IMR-90 (cell line): ENCODE measurements at regions not wholly inside any gene's neighbourhood (a gene's known extent, or its start where the extent isn't known, plus 50 kb on each side); places are given as distances from the start of the nearest gene placed in this dataset.

Experiments
- ATAC-seq: fragments of 200-7000 bp; cut with Tn5 transposase; 2 replicates; pipeline ENCODE4 v1.9.1; 2020; ENCODE audit warnings: low read depth, mild to moderate bottlenecking, moderate library complexity
- BruUV-seq: library from RNA; stranded (reverse); fragments of 400-500 nt; replicated peaks from 2 replicates; lab custom pipeline; 2021; lab: Mats Ljungman, UMichigan
- CTCF ChIA-PET: fragments of 300-600 bp; formaldehyde crosslinking; extraction: SDS; loops from one replicate; lab custom pipeline; 2021; ENCODE audit warnings: antibody characterized with exemption; lab: Yijun Ruan, JAX
- POLR2A ChIA-PET: fragments of 300-600 bp; sonication (Branson Sonifier 250); formaldehyde crosslinking; loops from one replicate; lab custom pipeline; 2022; ENCODE audit warnings: antibody characterized with exemption; ENCODE audit not compliant: unreplicated experiment; lab: Charles Lee
- DNase-seq: peaks from one replicate; pipeline ENCODE4 v3.0.0; 2013
- H2AFZ ChIP-seq: replicated peaks from 2 replicates; pipeline ENCODE3; 2013; ENCODE audit warnings: low read length, mild to moderate bottlenecking; ENCODE audit not compliant: poor library complexity
- H2AK5ac ChIP-seq: 2 replicates; pipeline ENCODE4 v1.6.1; 2013; ENCODE audit warnings: low read depth, low read length, inconsistent platforms
- H2AK9ac ChIP-seq: replicated peaks from 2 replicates; pipeline ENCODE3; 2013; ENCODE audit warnings: mild to moderate bottlenecking, low read depth, low read length, moderate library complexity; ENCODE audit not compliant: poor library complexity
- H2BK120ac ChIP-seq: 2 replicates; pipeline ENCODE4 v1.6.1; 2013; ENCODE audit warnings: low read depth, low read length, inconsistent platforms
- H2BK15ac ChIP-seq: 3 replicates; pipeline ENCODE4 v1.6.1; 2013; ENCODE audit warnings: low read depth, low read length, inconsistent platforms
- H2BK20ac ChIP-seq: 2 replicates; pipeline ENCODE4 v1.6.1; 2013; ENCODE audit warnings: low read depth, mild to moderate bottlenecking, inconsistent platforms, low read length, moderate library complexity
- H2BK5ac ChIP-seq: 2 replicates; pipeline ENCODE4 v1.6.1; 2013; ENCODE audit warnings: mild to moderate bottlenecking, low read depth, low read length, inconsistent platforms; ENCODE audit not compliant: poor library complexity, severe bottlenecking
- H3K14ac ChIP-seq: replicated peaks from 2 replicates; pipeline ENCODE4 v1.6.1; 2013; ENCODE audit warnings: low read depth, low read length, inconsistent platforms
- H3K18ac ChIP-seq: 2 replicates; pipeline ENCODE4 v1.6.1; 2013; ENCODE audit warnings: low read depth, low read length, control low read depth
- H3K23ac ChIP-seq: 2 replicates; pipeline ENCODE4 v1.6.1; 2013; ENCODE audit warnings: low read depth, low read length, inconsistent platforms
- H3K27ac ChIP-seq: 2 replicates; pipeline ENCODE4 v1.5.1; 2013; ENCODE audit warnings: mild to moderate bottlenecking, control low read depth, low read length; ENCODE audit not compliant: insufficient read depth
- H3K27me3 ChIP-seq: 2 replicates; pipeline ENCODE4 v1.6.1; 2013; ENCODE audit warnings: low read length; ENCODE audit not compliant: control insufficient read depth, insufficient read depth
- H3K36me3 ChIP-seq: 2 replicates; pipeline ENCODE4 v1.6.1; 2013; ENCODE audit warnings: low read length, mixed read lengths; ENCODE audit not compliant: control insufficient read depth, insufficient read depth
- H3K4ac ChIP-seq: 2 replicates; pipeline ENCODE4 v1.6.1; 2013; ENCODE audit warnings: low read depth, low read length, inconsistent platforms
- H3K4me1 ChIP-seq: 2 replicates; pipeline ENCODE4 v1.6.1; 2013; ENCODE audit warnings: low read length, mixed read lengths; ENCODE audit not compliant: control insufficient read depth, insufficient read depth
- H3K4me2 ChIP-seq: 2 replicates; pipeline ENCODE4 v1.6.1; 2013; ENCODE audit warnings: low read depth, mild to moderate bottlenecking, control low read depth, low read length, moderate library complexity
- H3K4me3 ChIP-seq: 2 replicates; pipeline ENCODE4 v1.5.1; 2013; ENCODE audit warnings: low read depth, mild to moderate bottlenecking, control low read depth, low read length, moderate library complexity; ENCODE audit not compliant: insufficient read depth
- H3K56ac ChIP-seq: 2 replicates; pipeline ENCODE4 v1.6.1; 2013; ENCODE audit warnings: low read length, inconsistent platforms; ENCODE audit not compliant: insufficient read depth; ENCODE audit errors: extremely low read depth
- H3K79me1 ChIP-seq, 2 experiments: 2 replicates each; pipeline ENCODE4 v1.6.1; 2013; ENCODE audit warnings: low read length in 2 of 2, inconsistent platforms in 1 of 2, low read depth in 1 of 2
- H3K9ac ChIP-seq: 2 replicates; pipeline ENCODE4 v1.6.1; 2013; ENCODE audit warnings: low read depth, low read length, control low read depth
- H3K9me1 ChIP-seq: 2 replicates; pipeline ENCODE4 v1.6.1; 2013; ENCODE audit warnings: low read length, inconsistent platforms; ENCODE audit not compliant: insufficient read depth
- H3K9me3 ChIP-seq: 2 replicates; pipeline ENCODE4 v1.6.1; 2013; ENCODE audit warnings: low read length; ENCODE audit not compliant: control insufficient read depth, insufficient read depth
- H4K20me1 ChIP-seq: 2 replicates; pipeline ENCODE4 v1.6.1; 2013; ENCODE audit warnings: low read length, inconsistent platforms; ENCODE audit not compliant: insufficient read depth
- H4K5ac ChIP-seq: 2 replicates; pipeline ENCODE4 v1.6.1; 2013; ENCODE audit warnings: mild to moderate bottlenecking, low read depth, low read length, control low read depth
- H4K8ac ChIP-seq, 2 experiments: 2 replicates each; pipeline ENCODE4 v1.6.1; 2013; ENCODE audit warnings: low read depth in 2 of 2, low read length in 2 of 2, control low read depth in 1 of 2, inconsistent platforms in 1 of 2
- H4K91ac ChIP-seq: 2 replicates; pipeline ENCODE4 v1.6.1; 2013; ENCODE audit warnings: low read depth, low read length, inconsistent platforms; ENCODE audit not compliant: insufficient read depth
- BHLHE40 ChIP-seq: fragments of 150-350 bp; IDR thresholded peaks from 2 replicates; pipeline ENCODE4 v1.6.1; 2016; ENCODE audit warnings: mild to moderate bottlenecking, low read depth, low read length
- CEBPB ChIP-seq: IDR thresholded peaks from 2 replicates; pipeline ENCODE4 v1.6.1; 2012; ENCODE audit warnings: low read depth, low read length, improper control_type of control experiment
- CHD1 ChIP-seq: IDR thresholded peaks from 2 replicates; pipeline ENCODE4 v1.6.1; 2012; ENCODE audit warnings: low read depth, low read length, improper control_type of control experiment
- ELK1 ChIP-seq: fragments of 150-350 bp; IDR thresholded peaks from 2 replicates; pipeline ENCODE4 v1.6.1; 2016; ENCODE audit warnings: low read depth, mild to moderate bottlenecking, low read length, moderate library complexity, borderline replicate concordance
- MAFK ChIP-seq: IDR thresholded peaks from 2 replicates; pipeline ENCODE4 v1.6.1; 2012; ENCODE audit warnings: low read depth, low read length, improper control_type of control experiment
- RCOR1 ChIP-seq: IDR thresholded peaks from 2 replicates; pipeline ENCODE4 v1.6.1; 2012; ENCODE audit warnings: mild to moderate bottlenecking, low read length, improper control_type of control experiment; ENCODE audit not compliant: insufficient replicate concordance
- WGBS, 2 experiments: methylation state at CpG; one replicate each; pipeline versions ENCODE4 v1.1.5 to v1.1.7; 2013; ENCODE audit warnings: missing lambda C conversion rate in 2 of 2; ENCODE audit not compliant: insufficient read length in 1 of 2; ENCODE audit errors: extremely low coverage in 2 of 2; 5-methylcytosine and 5-hydroxymethylcytosine counted together
- dilution Hi-C: fragments of 300-500 bp; cut with HindIII; formaldehyde crosslinking; loops from one replicate; pipeline ENCODE4 v1.14.3; 2018; ENCODE audit warnings: low sequenced_read_pairs; ENCODE audit not compliant: unreplicated experiment
- in situ Hi-C: fragments of 300-500 bp; cut with MboI; formaldehyde crosslinking; loops from 3 replicates; pipeline ENCODE4 v1.14.3; 2019; ENCODE audit warnings: low sequenced_read_pairs, inconsistent platforms, mixed read lengths
- intact Hi-C: fragments of 100-400 bp; cut with micrococcal nuclease; formaldehyde crosslinking; loops from 2 replicates; pipeline ENCODE4 v1.10.0; 2022
- TF ChIP-seq, protein P1 (sequence below): conservative IDR thresholded peaks from 2 replicates; pipeline ENCODE4 v1.5.1; 2012; ENCODE audit warnings: mild to moderate bottlenecking, low read depth, low read length, improper control_type of control experiment

DNA sequence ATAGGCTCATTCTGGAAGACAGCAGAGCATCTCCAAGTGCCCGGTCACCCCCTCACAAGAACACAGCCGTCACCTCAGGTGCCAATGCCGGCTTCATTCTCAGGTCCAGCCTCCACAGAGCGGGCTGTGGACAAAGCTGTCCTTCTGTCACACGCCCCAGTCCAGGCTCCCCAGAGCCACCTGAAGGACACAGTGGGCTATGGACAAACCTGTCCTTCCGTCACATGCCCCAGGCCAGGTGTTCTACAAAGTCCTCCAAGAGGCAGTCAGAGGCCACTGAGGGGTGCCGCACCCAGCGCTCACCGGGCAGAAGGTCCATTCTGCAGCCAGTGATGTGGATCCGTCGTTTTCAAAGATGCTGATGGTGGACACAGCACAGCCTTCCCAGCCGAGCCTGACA lies 173.2 kb upstream of the PPP2R2D start:
- Histone ChIP-seq H3K4me3 (no peak overlapping the region), H3K27me3 (no peaks in the 10 kb centered on the region), H2AFZ (no peak overlapping the region), H2BK5ac (no peak overlapping the region), H4K20me1 (no peaks in the 10 kb centered on the region), H3K4me2 (no peak overlapping the region), H3K14ac (no peak overlapping the region), H3K4ac (no peak overlapping the region), H4K91ac (no peak overlapping the region), H3K9me3 (peaks cover 64% of the 10 kb centered on the region), H3K18ac (no peak overlapping the region), H3K27ac (no peak overlapping the region), H3K36me3 (no peaks in the 10 kb centered on the region), H2BK15ac (no peak overlapping the region), H3K9ac (no peak overlapping the region), H4K8ac (no peak overlapping the region), H4K5ac (no peak overlapping the region), H2AK9ac (no peak overlapping the region), H3K23ac (no peak overlapping the region), H2BK20ac (no peak overlapping the region), H3K56ac (no peak overlapping the region), H2BK120ac (no peak overlapping the region), H3K9me1 (no peaks in the 10 kb centered on the region), H3K4me1 (no peaks in the 10 kb centered on the region), H3K79me1 (no peaks in the 10 kb centered on the region), H2AK5ac (no peak overlapping the region)
- dilution Hi-C loops (no loop called here), in situ Hi-C loops (no loop called here), intact Hi-C loops (no loop called here)
- POLR2A ChIA-PET: no interaction called here
- CTCF ChIA-PET: no interaction called here
- TF ChIP-seq CEBPB (no peak), MAFK (no peak), CHD1 (no peak), BHLHE40 (no peak), ELK1 (no peak), RCOR1 (no peak)
- TF ChIP-seq, protein P1, sequence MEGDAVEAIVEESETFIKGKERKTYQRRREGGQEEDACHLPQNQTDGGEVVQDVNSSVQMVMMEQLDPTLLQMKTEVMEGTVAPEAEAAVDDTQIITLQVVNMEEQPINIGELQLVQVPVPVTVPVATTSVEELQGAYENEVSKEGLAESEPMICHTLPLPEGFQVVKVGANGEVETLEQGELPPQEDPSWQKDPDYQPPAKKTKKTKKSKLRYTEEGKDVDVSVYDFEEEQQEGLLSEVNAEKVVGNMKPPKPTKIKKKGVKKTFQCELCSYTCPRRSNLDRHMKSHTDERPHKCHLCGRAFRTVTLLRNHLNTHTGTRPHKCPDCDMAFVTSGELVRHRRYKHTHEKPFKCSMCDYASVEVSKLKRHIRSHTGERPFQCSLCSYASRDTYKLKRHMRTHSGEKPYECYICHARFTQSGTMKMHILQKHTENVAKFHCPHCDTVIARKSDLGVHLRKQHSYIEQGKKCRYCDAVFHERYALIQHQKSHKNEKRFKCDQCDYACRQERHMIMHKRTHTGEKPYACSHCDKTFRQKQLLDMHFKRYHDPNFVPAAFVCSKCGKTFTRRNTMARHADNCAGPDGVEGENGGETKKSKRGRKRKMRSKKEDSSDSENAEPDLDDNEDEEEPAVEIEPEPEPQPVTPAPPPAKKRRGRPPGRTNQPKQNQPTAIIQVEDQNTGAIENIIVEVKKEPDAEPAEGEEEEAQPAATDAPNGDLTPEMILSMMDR: no peak
- WGBS, 2 experiments: 73% methylated on average over 6 of the region's 12 CpGs; no CpG with 5 or more reads in 1 of the 2 experiments
- DNase-seq (no peak), ATAC-seq (no peak)
- no TSS peak for BruUV-seq
